GM18873 (cell line): ENCODE measurements at regions not wholly inside any gene's neighbourhood (a gene's known extent, or its start where the extent isn't known, plus 50 kb on each side); places are given as distances from the start of the nearest gene placed in this dataset.

ENCODE experiments used
- ATAC-seq: cut with Tn5 transposase; IDR thresholded peaks from one replicate; pipeline ENCODE4 v1.9.1; 2021; ENCODE audit warnings: mild to moderate bottlenecking, moderate library complexity, moderate number of reproducible peaks; ENCODE audit not compliant: unreplicated experiment, low FRiP score

DNA sequence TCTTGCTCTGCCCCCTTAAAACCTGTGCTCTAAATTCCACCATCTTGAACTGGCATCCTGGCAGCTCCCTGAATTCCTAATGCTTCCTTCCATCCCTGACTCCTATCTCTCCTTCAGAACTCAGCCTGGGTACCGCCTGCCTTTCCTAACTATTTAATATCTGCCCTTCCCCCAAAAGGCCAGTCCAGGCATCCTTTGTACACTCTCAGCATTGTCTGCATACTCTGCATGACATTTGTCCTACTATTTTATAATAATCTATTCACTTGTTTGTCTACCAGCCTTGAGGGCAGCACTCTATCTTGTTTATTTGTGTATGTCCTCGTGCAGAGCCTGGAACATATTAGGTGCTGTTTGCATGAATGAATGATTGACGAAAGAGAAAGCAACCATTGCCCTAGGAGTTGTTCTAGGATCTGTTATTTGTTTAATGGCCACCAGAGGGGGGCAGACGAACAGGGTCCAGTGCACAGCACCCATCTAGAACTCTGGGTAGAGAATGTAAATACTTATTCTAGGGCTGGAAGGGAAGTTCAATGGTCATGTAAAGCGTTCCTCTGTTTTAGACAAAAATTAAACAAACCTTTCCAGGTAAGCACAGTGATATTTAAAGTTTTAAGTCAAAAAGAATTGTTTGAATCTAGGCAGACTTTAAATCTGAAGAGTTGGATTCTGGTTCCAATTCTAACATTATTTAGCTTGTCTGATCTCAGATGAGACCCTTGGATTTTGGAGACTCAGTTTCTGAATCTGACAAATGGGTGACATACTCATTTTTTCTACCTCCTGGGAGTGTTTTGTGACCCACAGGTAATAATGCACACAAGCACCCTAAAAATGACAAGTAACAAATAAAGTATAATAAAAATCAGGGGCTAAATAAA, 125.8 kb upstream of the GALNT15 start:
- peak; percentile 86 for ATAC-seq

GRCh38 chr3:16050641-16051467, 123.6 kb upstream of the GALNT15 start:
- ATAC-seq = no peak

DNA sequence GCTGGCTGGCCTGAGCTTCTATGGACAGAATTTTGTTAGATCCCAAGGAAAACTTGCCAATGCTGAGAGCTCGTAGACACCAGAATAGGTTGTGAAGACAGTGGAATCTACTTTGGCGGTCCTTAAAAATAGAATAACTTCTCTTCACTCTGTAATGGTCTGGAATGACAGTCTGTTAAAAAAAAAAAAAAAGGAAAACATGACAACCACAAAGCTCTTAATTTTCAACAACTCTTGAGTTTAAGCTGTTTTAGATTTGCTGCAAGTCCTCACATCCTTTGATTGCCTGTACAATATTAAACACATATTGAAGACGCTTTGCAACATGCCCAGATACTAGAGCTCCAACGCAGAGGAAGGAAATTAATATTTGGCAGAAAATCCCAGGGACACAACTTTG, 122.8 kb upstream of the GALNT15 start:
- ATAC-seq = no peak

DNA sequence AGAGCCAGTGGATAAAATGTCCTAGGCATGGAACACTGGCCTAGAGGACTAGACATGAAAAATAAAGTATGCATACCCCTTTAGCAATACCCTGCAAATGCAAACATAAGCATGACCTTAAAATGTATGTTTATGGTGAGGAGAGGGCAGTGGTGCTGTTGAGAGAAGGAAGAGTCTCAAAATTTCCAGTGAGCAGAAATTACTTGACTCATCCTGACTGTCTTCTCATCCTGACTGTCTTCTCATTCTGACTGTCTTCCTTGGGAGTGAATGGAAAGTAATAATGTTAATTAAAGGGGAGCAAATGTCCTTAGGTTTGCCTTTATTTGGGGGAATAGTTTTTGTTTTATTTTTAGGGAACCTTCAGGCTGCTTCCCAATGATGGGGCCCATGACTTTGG, 121.5 kb upstream of the GALNT15 start:
- ATAC-seq = no peak

- ATAC-seq = no peak
Measured at GRCh38 chr3:16053794-16054193, 120.7 kb upstream of the GALNT15 start.

DNA sequence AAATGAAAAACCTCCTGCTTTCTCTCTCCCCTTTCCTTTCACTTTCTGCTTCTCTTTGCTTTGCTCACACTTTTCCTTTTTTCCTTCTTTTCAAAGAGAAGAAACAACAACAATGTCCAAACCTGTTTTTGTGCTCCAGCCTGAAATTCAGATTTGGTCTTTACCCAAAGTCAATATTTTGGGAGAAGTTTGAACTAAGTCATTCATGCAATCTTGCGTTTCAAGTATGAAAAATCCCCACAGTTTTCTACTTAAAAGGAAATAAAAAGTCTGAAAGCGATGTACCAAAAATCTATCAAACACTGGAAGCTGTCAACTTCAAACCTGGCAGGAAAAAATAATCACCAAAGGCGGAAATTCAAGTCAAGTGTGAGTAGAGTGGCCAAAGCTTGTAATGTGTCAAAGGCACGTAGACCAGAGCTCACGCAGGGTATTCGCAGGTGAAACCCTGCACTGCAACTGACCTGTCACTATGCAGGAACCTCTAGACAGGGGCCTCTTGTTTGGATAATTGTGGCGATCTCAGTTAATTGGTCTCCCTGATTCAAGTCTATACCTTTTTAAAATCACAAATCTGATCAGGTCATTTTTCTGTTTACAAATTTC, 118.8 kb upstream of the GALNT15 start:
- ATAC-seq = no peak

DNA sequence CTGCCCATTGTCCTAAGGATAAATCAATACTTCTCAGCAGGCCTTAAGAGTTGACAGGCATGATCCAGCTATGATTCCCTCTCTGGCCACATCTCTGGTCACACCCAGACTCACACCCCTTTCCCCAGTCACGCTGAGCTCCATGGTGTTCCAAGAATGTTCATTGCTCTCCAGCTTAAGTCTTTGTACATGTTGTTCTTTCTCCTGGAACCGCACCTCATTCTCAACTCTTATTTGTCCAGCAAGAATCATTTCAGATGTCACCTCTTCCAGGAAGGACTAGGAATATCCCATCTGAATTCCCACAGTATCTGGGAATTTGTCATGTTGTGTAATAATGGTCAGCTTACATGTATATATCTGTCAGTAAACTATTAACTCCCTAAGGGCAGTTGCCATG, 118.3 kb upstream of the GALNT15 start:
- no peak for ATAC-seq

GRCh38 chr3:16058521-16058920, 116.0 kb upstream of the GALNT15 start:
- ATAC-seq = no peak

- no peak for ATAC-seq
Measured at GRCh38 chr3:16059081-16059537, 115.4 kb upstream of the GALNT15 start.

- ATAC-seq = no peak
Measured at GRCh38 chr3:16059711-16060357, 114.6 kb upstream of the GALNT15 start.

DNA sequence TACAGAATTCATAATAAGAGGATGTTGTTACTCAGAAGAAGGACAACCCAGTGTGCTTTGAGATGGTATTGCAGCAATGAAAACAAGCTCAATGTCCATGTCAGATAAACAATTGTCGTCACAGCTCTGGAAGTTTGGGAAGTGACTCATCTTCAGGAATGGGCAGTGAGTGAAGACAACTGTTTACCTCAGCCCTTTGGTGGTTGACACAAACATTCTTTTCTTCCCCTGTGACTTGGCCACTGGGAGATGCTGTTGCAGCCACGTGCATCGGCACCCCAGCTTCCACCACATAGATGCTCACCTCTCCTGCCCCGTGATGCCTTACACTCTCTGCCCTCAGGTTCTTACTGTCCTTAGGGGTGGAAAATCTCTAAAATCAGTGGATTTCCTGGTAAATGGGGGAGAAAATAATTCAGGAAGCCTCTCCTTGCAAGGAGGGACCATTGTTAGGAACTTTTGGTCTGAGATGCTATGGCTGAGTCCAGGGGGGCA, 114.1 kb upstream of the GALNT15 start:
- ATAC-seq = no peak

- ATAC-seq = no peak
Measured at GRCh38 chr3:16060945-16061344, 113.5 kb upstream of the GALNT15 start.

DNA sequence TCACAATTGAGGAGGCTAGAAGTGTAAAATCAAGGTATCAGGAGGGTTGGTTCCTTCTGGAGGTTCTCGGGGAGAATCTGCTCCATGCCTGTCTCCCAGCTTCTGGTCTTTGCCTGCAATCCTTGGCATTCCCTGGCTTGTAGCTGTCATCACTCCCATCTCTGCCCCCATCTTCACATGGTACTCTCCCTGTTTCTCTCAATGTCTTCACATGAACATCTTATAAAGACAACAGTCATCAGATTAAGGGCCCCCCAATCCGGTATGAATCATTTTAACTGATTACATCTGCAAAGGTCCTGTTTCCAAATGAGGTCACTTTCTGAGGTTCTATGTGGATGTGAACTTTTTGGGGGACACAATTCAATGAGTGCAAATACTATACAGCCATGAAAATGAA, 113.0 kb upstream of the GALNT15 start:
- ATAC-seq = no peak

DNA sequence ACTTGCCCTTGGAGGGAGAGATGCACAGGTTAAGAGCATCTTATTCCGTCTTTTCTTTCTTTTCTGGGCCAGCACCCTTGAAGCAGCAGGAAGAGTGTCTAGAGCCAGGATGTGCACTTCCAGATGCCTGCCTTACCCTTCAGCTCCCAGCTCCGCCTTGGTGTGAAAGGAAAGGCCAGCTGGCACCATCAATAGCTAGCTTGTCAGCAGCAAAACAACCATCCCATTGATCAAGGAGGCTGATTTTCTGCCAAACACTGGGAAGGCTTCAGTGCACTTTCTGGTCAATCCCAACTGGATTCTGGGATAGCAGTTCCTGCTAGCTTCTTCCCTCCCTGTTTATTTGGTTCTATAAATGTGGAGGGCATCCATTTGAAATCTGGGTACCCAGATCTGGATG, 110.9 kb upstream of the GALNT15 start:
- ATAC-seq = no peak

GRCh38 chr3:16064642-16065414, 109.7 kb upstream of the GALNT15 start:
- no peak for ATAC-seq

GRCh38 chr3:16066545-16066944, 107.9 kb upstream of the GALNT15 start:
- ATAC-seq = no peak

- ATAC-seq = no peak
Measured at GRCh38 chr3:16066975-16067374, 107.5 kb upstream of the GALNT15 start.

DNA sequence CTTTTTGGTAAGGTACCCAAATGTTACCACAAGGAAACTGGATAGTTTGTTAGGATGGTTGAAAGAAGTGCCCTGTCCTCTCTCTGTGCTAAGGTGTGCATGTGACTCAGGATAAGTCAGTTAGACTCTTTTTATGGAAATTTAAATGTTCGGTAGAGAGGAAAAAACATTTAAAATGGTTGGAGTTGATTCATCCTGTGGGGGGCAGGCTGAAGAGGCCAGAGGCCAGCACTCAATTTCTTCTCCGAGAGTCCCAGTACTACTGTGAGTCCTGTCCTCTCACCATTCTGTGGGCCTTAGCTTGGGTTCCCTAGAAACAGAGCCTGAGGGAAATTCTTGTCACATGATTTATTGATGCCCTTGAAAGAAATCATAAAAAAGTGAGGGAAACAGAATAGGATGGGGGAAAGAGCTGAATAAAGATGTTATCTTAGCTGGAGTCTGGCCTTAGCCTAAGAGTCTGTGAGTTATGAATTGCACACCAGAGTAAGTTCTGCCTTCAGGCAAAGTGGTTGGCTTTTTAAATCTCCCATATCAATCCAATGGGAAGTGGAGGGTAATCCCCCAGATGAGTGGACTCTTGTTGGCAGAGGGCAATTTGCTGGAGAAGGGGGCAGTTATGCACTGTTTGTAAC, 106.5 kb upstream of the GALNT15 start:
- ATAC-seq = no peak
